SK-N-SH (cell line): ENCODE measurements at regions not wholly inside any gene's neighbourhood (a gene's known extent, or its start where the extent isn't known, plus 50 kb on each side); places are given as distances from the start of the nearest gene placed in this dataset.

ENCODE experiments used
- CTCF ChIA-PET: fragments of 300-600, 350-600 bp; formaldehyde crosslinking; extraction: SDS; loops from one replicate; lab custom pipeline; 2021; lab: Yijun Ruan, JAX
- POLR2A ChIA-PET: fragments of 350-600 bp; sonication (Branson Sonifier 250); formaldehyde crosslinking; extraction: SDS; loops from one replicate; lab custom pipeline; 2020; ENCODE audit warnings: antibody characterized with exemption, inconsistent platforms; lab: Yijun Ruan, JAX
- DNase-seq: peaks from one replicate; pipeline ENCODE4 v3.0.0; 2012
- H2AFZ ChIP-seq: fragments of 200-600 bp; sonication (generic); 2 replicates; pipeline ENCODE4 v1.8.1; 2016; ENCODE audit warnings: antibody characterized with exemption, mild to moderate bottlenecking, low read depth
- H3F3A ChIP-seq: fragments of 200-600 bp; sonication (generic); replicated peaks from 2 replicates; pipeline ENCODE3; 2016; ENCODE audit warnings: antibody characterized with exemption, mild to moderate bottlenecking; ENCODE audit not compliant: insufficient read depth
- H3K27ac ChIP-seq, 2 experiments: fragments of 200-500 bp in 1 of 2; fragments of 200-600 bp in 1 of 2; sonication (Bioruptor generic) in 1 of 2; sonication (generic), shearing (Covaris generic) in 1 of 2; 2 replicates each; pipeline versions ENCODE4 v1.5.1 to v1.6.1; 2014 to 2016; ENCODE audit warnings: low read depth in 2 of 2, inconsistent platforms in 1 of 2, low read length in 1 of 2, mild to moderate bottlenecking in 1 of 2, mixed read lengths in 1 of 2
- H3K27me3 ChIP-seq: fragments of 200-600 bp; sonication (generic), shearing (Covaris generic); 2 replicates; pipeline ENCODE4 v1.6.1; 2016; ENCODE audit warnings: mixed run types; ENCODE audit not compliant: insufficient read depth
- H3K36me3 ChIP-seq, 2 experiments: fragments of 200-500 bp in 1 of 2; fragments of 200-600 bp in 1 of 2; sonication (Bioruptor generic) in 1 of 2; sonication (generic) in 1 of 2; replicated peaks in 1 of 2; 2 replicates each; pipeline versions ENCODE3 to v1.5.1; 2014 to 2016; ENCODE audit warnings: low read length in 1 of 2, mild to moderate bottlenecking in 1 of 2; ENCODE audit not compliant: insufficient read depth in 2 of 2, control insufficient read depth in 1 of 2
- H3K4me1 ChIP-seq, 2 experiments: fragments of 200-500 bp in 1 of 2; fragments of 200-600 bp in 1 of 2; sonication (Bioruptor generic) in 1 of 2; sonication (generic), shearing (Covaris generic) in 1 of 2; 2 replicates each; pipeline versions ENCODE4 v1.5.1 to v1.6.1; 2014 to 2016; ENCODE audit warnings: low read depth in 1 of 2, low read length in 1 of 2, mixed run types in 1 of 2; ENCODE audit not compliant: insufficient read depth in 2 of 2, control insufficient read depth in 1 of 2
- H3K4me2 ChIP-seq: fragments of 200-600 bp; sonication (generic), shearing (Covaris generic); 2 replicates; pipeline ENCODE4 v1.6.1; 2017; ENCODE audit warnings: mixed run types
- H3K4me3 ChIP-seq, 2 experiments: fragments of 200-500 bp in 1 of 2; fragments of 200-600 bp in 1 of 2; sonication (Bioruptor generic) in 1 of 2; sonication (generic), shearing (Covaris generic) in 1 of 2; 2 replicates each; pipeline versions ENCODE4 v1.5.1 to v1.8.1; 2014 to 2016; ENCODE audit warnings: low read depth in 2 of 2, inconsistent platforms in 1 of 2, low read length in 1 of 2, mild to moderate bottlenecking in 1 of 2, mixed read lengths in 1 of 2, moderate library complexity in 1 of 2
- H3K79me2 ChIP-seq: fragments of 200-600 bp; sonication (generic); 2 replicates; pipeline ENCODE4 v1.8.1; 2017; ENCODE audit warnings: mild to moderate bottlenecking; ENCODE audit not compliant: insufficient read depth
- H3K9ac ChIP-seq: fragments of 200-600 bp; sonication (generic); 2 replicates; pipeline ENCODE4 v1.6.1; 2017; ENCODE audit warnings: mixed run types
- H3K9me2 ChIP-seq: fragments of 200-600 bp; sonication (generic); 2 replicates; pipeline ENCODE4 v1.6.1; 2017; ENCODE audit warnings: mixed run types
- H3K9me3 ChIP-seq: fragments of 200-600 bp; sonication (generic); 2 replicates; pipeline ENCODE4 v1.6.1; 2017; ENCODE audit warnings: mixed run types, mild to moderate bottlenecking, moderate library complexity
- H4K20me1 ChIP-seq: fragments of 200-600 bp; sonication (generic); 2 replicates; pipeline ENCODE4 v1.6.1; 2017; ENCODE audit warnings: mild to moderate bottlenecking, mixed run types; ENCODE audit not compliant: insufficient read depth
- CTCF ChIP-seq: fragments of 200-600 bp; sonication (generic); IDR thresholded peaks from 2 replicates; pipeline ENCODE4 v1.6.1; 2017; ENCODE audit warnings: antibody characterized with exemption, mild to moderate bottlenecking, moderate library complexity
- ELF1 ChIP-seq: IDR thresholded peaks from 2 replicates; pipeline ENCODE4 v1.4.0; 2012
- EZH2phosphoT487 ChIP-seq: fragments of 200-600 bp; sonication (generic); IDR thresholded peaks from 2 replicates; pipeline ENCODE4 v1.6.1; 2017; ENCODE audit warnings: low read depth, mixed run types, mild to moderate bottlenecking, antibody characterized with exemption, moderate library complexity, borderline replicate concordance
- FOSL2 ChIP-seq: IDR thresholded peaks from 2 replicates; pipeline ENCODE4 v1.4.0; 2012; ENCODE audit warnings: low read depth, mild to moderate bottlenecking, moderate library complexity, borderline replicate concordance
- GABPA ChIP-seq: IDR thresholded peaks from 2 replicates; pipeline ENCODE4 v1.4.0; 2012; ENCODE audit warnings: low read depth, mild to moderate bottlenecking
- GATA2 ChIP-seq: sonication (generic); formaldehyde crosslinking; IDR thresholded peaks from 2 replicates; pipeline ENCODE4 v1.5.0; 2020; ENCODE audit warnings: mild to moderate bottlenecking, missing genetic modification reagents
- JUND ChIP-seq: IDR thresholded peaks from 2 replicates; pipeline ENCODE4 v1.4.0; 2012
- MEF2A ChIP-seq: IDR thresholded peaks from 2 replicates; pipeline ENCODE4 v1.4.0; 2012; ENCODE audit warnings: low read depth, borderline replicate concordance
- MXI1 ChIP-seq: IDR thresholded peaks from 2 replicates; pipeline ENCODE4 v1.6.1; 2012; ENCODE audit warnings: mild to moderate bottlenecking, low read depth, low read length, improper control_type of control experiment
- NRF1 ChIP-seq: IDR thresholded peaks from 2 replicates; pipeline ENCODE4 v1.6.1; 2012; ENCODE audit warnings: low read depth, mild to moderate bottlenecking, low read length
- PBX3 ChIP-seq: IDR thresholded peaks from 2 replicates; pipeline ENCODE4; 2012
- POLR2AphosphoS5 ChIP-seq: IDR thresholded peaks from 2 replicates; pipeline ENCODE4 v1.6.1; 2012; ENCODE audit warnings: low read depth, low read length
- RCOR1 ChIP-seq: fragments of 150-350 bp; IDR thresholded peaks from 2 replicates; pipeline ENCODE4 v1.6.1; 2017; ENCODE audit warnings: antibody characterized with exemption, low read length
- RFX5 ChIP-seq: IDR thresholded peaks from 2 replicates; pipeline ENCODE4 v1.6.1; 2012; ENCODE audit warnings: mild to moderate bottlenecking, improper control_type of control experiment, low read length
- SIN3A ChIP-seq: IDR thresholded peaks from 2 replicates; pipeline ENCODE4 v1.6.1; 2012; ENCODE audit warnings: low read depth, mild to moderate bottlenecking, low read length, moderate library complexity, borderline replicate concordance
- TCF12 ChIP-seq: IDR thresholded peaks from 2 replicates; pipeline ENCODE4 v1.4.0; 2012
- TEAD4 ChIP-seq: IDR thresholded peaks from 2 replicates; pipeline ENCODE4 v1.4.0; 2012; ENCODE audit warnings: mild to moderate bottlenecking, borderline replicate concordance; ENCODE audit not compliant: insufficient read depth
- USF2 ChIP-seq: fragments of 150-350 bp; IDR thresholded peaks from 2 replicates; pipeline ENCODE4 v1.6.1; 2017; ENCODE audit warnings: antibody characterized with exemption, low read length, low read depth, borderline replicate concordance
- WGBS: methylation state at CpG from one replicate; pipeline ENCODE4 v1.1.6; 2017; ENCODE audit warnings: low lambda C conversion rate; 5-methylcytosine and 5-hydroxymethylcytosine counted together
- TF ChIP-seq, protein P1 (sequence below): IDR thresholded peaks from 2 replicates; pipeline ENCODE4 v1.4.0; 2012; ENCODE audit warnings: low read depth, borderline replicate concordance
- TF ChIP-seq, protein P2 (sequence below): IDR thresholded peaks from 2 replicates; pipeline ENCODE4 v1.4.0; 2012; ENCODE audit warnings: low read depth

- no peak for TF ChIP-seq USF2
- no peak for TF ChIP-seq RFX5
- TF ChIP-seq ELF1, result no peak
- TF ChIP-seq JUND, result no peak
Measured at GRCh38 chr4:178535939-178536579, 1093.8 kb upstream of the AGA start (continued).

GRCh38 chr4:178553201-178553600, 1111.0 kb upstream of the AGA start:
- TF ChIP-seq GABPA (no peak), PBX3 (no peak), GATA2 (no peak), FOSL2 (no peak), SIN3A (no peak), RCOR1 (no peak), ELF1 (no peak)
- TF ChIP-seq, protein P1, sequence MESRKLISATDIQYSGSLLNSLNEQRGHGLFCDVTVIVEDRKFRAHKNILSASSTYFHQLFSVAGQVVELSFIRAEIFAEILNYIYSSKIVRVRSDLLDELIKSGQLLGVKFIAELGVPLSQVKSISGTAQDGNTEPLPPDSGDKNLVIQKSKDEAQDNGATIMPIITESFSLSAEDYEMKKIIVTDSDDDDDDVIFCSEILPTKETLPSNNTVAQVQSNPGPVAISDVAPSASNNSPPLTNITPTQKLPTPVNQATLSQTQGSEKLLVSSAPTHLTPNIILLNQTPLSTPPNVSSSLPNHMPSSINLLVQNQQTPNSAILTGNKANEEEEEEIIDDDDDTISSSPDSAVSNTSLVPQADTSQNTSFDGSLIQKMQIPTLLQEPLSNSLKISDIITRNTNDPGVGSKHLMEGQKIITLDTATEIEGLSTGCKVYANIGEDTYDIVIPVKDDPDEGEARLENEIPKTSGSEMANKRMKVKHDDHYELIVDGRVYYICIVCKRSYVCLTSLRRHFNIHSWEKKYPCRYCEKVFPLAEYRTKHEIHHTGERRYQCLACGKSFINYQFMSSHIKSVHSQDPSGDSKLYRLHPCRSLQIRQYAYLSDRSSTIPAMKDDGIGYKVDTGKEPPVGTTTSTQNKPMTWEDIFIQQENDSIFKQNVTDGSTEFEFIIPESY, result no peak
- Histone ChIP-seq H3K4me3 (no peak overlapping the region), H3K9me2 (no peaks in the 10 kb centered on the region), H3K27ac (no peak overlapping the region), H3K27me3 (no peaks in the 10 kb centered on the region), H3K36me3 (no peaks in the 10 kb centered on the region), H3K4me1 (no peaks in the 10 kb centered on the region), H3K4me2 (no peak overlapping the region), H3K9ac (no peak overlapping the region), H4K20me1 (no peaks in the 10 kb centered on the region), H3K9me3 (no peaks in the 10 kb centered on the region), H3K79me2 (no peaks in the 10 kb centered on the region), H3F3A (no peaks in the 10 kb centered on the region), H2AFZ (no peak overlapping the region)
- ChIA-PET POLR2A (no interaction called here), CTCF (no interaction called here)
- no peak for DNase-seq
- WGBS, result 0% methylated on average over 1 of the region's 1 CpG

- ChIA-PET POLR2A (no interaction called here), CTCF (no interaction called here)
- WGBS, result 0% methylated on average over 1 of the region's 1 CpG
- no peak for DNase-seq
- no peak overlapping the region for H3K4me3 ChIP-seq
- H3K4me1 ChIP-seq, result no peaks in the 10 kb centered on the region
- no peaks in the 10 kb centered on the region for H3K27me3 ChIP-seq
- no peak overlapping the region for H3K27ac ChIP-seq
- no peaks in the 10 kb centered on the region for H3K9me2 ChIP-seq
- H3K9me3 ChIP-seq, result no peaks in the 10 kb centered on the region
- no peak overlapping the region for H3K4me2 ChIP-seq
- H4K20me1 ChIP-seq, result no peaks in the 10 kb centered on the region
- H2AFZ ChIP-seq, result no peak overlapping the region
- H3K79me2 ChIP-seq, result no peaks in the 10 kb centered on the region
- no peaks in the 10 kb centered on the region for H3F3A ChIP-seq
- H3K9ac ChIP-seq, result no peak overlapping the region
- H3K36me3 ChIP-seq, result no peaks in the 10 kb centered on the region
- TF ChIP-seq MXI1 (no peak), TEAD4 (no peak), MEF2A (no peak), NRF1 (no peak), CTCF (no peak), RFX5 (no peak), POLR2AphosphoS5 (no peak), EZH2phosphoT487 (no peak), USF2 (no peak), TCF12 (no peak), GABPA (no peak), FOSL2 (no peak)
- TF ChIP-seq, protein P2, sequence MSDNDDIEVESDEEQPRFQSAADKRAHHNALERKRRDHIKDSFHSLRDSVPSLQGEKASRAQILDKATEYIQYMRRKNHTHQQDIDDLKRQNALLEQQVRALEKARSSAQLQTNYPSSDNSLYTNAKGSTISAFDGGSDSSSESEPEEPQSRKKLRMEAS, result no peak
Measured at GRCh38 chr4:178554352-178554751, 1112.1 kb upstream of the AGA start.
